Heart right ventricle (tissue), 16 donors: ENCODE measurements at regions not wholly inside any gene's neighbourhood (a gene's known extent, or its start where the extent isn't known, plus 50 kb on each side); places are given as distances from the start of the nearest gene placed in this dataset.

ENCODE experiments used
- ATAC-seq, 8 donors: fragments of 200-7000 bp; cut with Tn5 transposase; one replicate each; pipeline ENCODE4 v1.9.1; 2020; ENCODE audit warnings: mild to moderate bottlenecking in 8 of 8, moderate library complexity in 8 of 8, moderate number of reproducible peaks in 1 of 8
- DNase-seq, 2 donors: peaks; one replicate each; pipeline ENCODE4 v3.0.0-alpha.2; 2020
- H3K27ac ChIP-seq, 10 donors: fragments of 200-600 bp; sonication (generic) in 2 of 10; one replicate each; pipeline versions ENCODE4 v1.5.0 to v1.8.0; 2020 to 2022; ENCODE audit warnings: mild to moderate bottlenecking in 3 of 10
- H3K27me3 ChIP-seq, 7 donors: fragments of 200-600 bp; one replicate each; pipeline ENCODE4 v1.8.0; 2021 to 2022; ENCODE audit warnings: mild to moderate bottlenecking in 2 of 7
- H3K36me3 ChIP-seq, 9 donors: fragments of 200-600 bp; sonication (generic) in 1 of 9; one replicate each; pipeline versions ENCODE4 v1.5.0 to v1.8.0; 2020 to 2022; ENCODE audit warnings: mild to moderate bottlenecking in 2 of 9
- H3K4me1 ChIP-seq, 9 donors: fragments of 200-600 bp; sonication (generic) in 1 of 9; one replicate each; pipeline versions ENCODE4 v1.5.0 to v1.8.0; 2020 to 2022; ENCODE audit warnings: mild to moderate bottlenecking in 4 of 9
- H3K4me3 ChIP-seq, 10 donors: fragments of 200-600 bp; sonication (generic) in 2 of 10; one replicate each; pipeline versions ENCODE4 v1.5.0 to v1.8.0; 2020 to 2022; ENCODE audit warnings: mild to moderate bottlenecking in 7 of 10, moderate library complexity in 2 of 10
- H3K9me3 ChIP-seq, 11 donors: fragments of 200-600 bp in 10 of 11; sonication (generic) in 2 of 11; one replicate each; pipeline versions ENCODE4 v1.5.0 to v1.8.0; 2013 to 2022; ENCODE audit warnings: mild to moderate bottlenecking in 2 of 11, control low read depth in 1 of 11, moderate library complexity in 1 of 11
- CTCF ChIP-seq, 9 donors: fragments of 200-600 bp; sonication (generic) in 2 of 9; IDR thresholded peaks; one replicate each; pipeline versions ENCODE4 v1.5.0 to v1.8.0; 2021 to 2022; ENCODE audit warnings: antibody characterized with exemption in 9 of 9, mild to moderate bottlenecking in 5 of 9, moderate library complexity in 1 of 9
- WGBS, 2 donors: extraction: QIAGEN DNeasy Blood & Tissue Kit; methylation state at CpG; one replicate each; pipeline ENCODE4 v1.1.7; 2013; ENCODE audit warnings: inconsistent platforms in 1 of 2; 5-methylcytosine and 5-hydroxymethylcytosine counted together
- intact Hi-C, 10 donors: fragments of 100-400 bp; cut with DNase I; formaldehyde crosslinking; loops; one replicate each; pipeline versions ENCODE4 v1.11.1 to v1.14.2; 2022
- donor health status: Arrhythmogenic right ventricular cardiomyopathy.
- donor health status: ischemic (EF 13 %, LVEDD 7.1; RV severe dilation, severe dysfunction).
- donor health status: healthy with polysubstance abuse.
- donor health status: DM: no; HTN: yes; CAD: no.
- donor health status: DM: no; HTN: no; CAD: no.
- donor health status: ischemic (EF 25% LVEDD 6.9; RV normal size, moderate dysfunction).
- donor health status: ischemic (EF 25% LVEDD 5.7; RV mildly dilated, moderate dysfunction).
- donor health status: healthy.
- donor health status: DM: yes; HTN: yes; CAD: no.
- donor health status: Ischemic cardiomyopathy.
- donor health status: ischemic (EF 35%, LVEDD 5.7; RV mildly dilated, moderate dysfunction).
- donor health status: nonischemic (EF 11% LVEDD 7.7; RV severe dilation, severe dysfunction).
- donor health status: DM: yes; HTN: yes; CAD: no.
- donor health status: PGD.
- donor health status: ischemic (EF 29% LVEDD 5.4; RV normal size, mild dysfunction).
- donor health status: nonischemic (EF 23%, LVEDD 6.1; RV moderate dilation, normal function).

GRCh38 chr3:18127174-18127858, 297.8 kb downstream of the SATB1 start:
- ATAC-seq (no peak), DNase-seq (no peak)
- Histone ChIP-seq H3K4me1 (no peaks in the 10 kb centered on the region), H3K36me3 (no peaks in the 10 kb centered on the region), H3K27ac (no peak overlapping the region), H3K4me3 (no peak overlapping the region), H3K9me3 (no peaks in the 10 kb centered on the region), H3K27me3 (no peaks in the 10 kb centered on the region)
- WGBS, 2 donors = 71 to 76% methylated on average over 3 of the region's 3 CpGs
- intact Hi-C loops = no loop called here
- no peak for TF ChIP-seq CTCF (IDR thresholded peaks at IDR 0.05)

GRCh38 chr3:18126772-18127171, 298.4 kb downstream of the SATB1 start:
- intact Hi-C loops = no loop called here
- Histone ChIP-seq H3K4me1 (no peaks in the 10 kb centered on the region), H3K9me3 (no peaks in the 10 kb centered on the region), H3K27ac (no peak overlapping the region), H3K27me3 (no peaks in the 10 kb centered on the region), H3K4me3 (no peak overlapping the region), H3K36me3 (no peaks in the 10 kb centered on the region)
- TF ChIP-seq CTCF (IDR thresholded peaks at IDR 0.05) = no peak
- no peak for ATAC-seq
- 86 to 88% methylated on average over 5 of the region's 5 CpGs for WGBS, 2 donors
- DNase-seq = no peak

- H3K27ac ChIP-seq = no peak overlapping the region
- H3K9me3 ChIP-seq = no peaks in the 10 kb centered on the region
- DNase-seq = no peak
- no peaks in the 10 kb centered on the region for H3K4me1 ChIP-seq
- intact Hi-C loops = no loop called here
- no peak for ATAC-seq
- no peak for TF ChIP-seq CTCF (IDR thresholded peaks at IDR 0.05)
- no peaks in the 10 kb centered on the region for H3K27me3 ChIP-seq
- 85 to 86% methylated on average over 5 of the region's 5 CpGs for WGBS, 2 donors
- no peak overlapping the region for H3K4me3 ChIP-seq
- H3K36me3 ChIP-seq = no peaks in the 10 kb centered on the region
Observed at GRCh38 chr3:18124501-18124900, 300.6 kb downstream of the SATB1 start.

DNA sequence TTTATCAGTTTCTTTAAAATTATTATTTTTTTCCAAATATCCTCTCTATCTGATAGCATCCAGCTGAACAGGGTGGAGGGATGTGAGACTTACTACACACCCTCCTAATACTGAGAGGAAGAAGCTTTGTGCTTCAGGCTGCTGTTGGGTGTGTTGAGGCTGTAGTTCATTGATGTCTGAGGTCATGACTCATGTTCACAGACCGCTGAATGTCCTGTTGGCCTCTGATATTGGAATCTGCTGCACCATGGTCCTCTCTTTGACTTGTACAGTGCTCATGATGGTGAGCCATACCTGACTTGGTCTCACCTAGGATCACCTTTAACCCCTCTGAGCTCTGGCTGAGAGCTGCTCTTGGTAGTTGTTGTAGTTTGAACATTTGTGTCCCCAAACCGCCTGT, 302.9 kb downstream of the SATB1 start:
- WGBS, 2 donors = 84 to 90% methylated on average over 2 of the region's 2 CpGs
- DNase-seq = no peak
- Histone ChIP-seq H3K4me1 (no peaks in the 10 kb centered on the region), H3K4me3 (no peak overlapping the region), H3K36me3 (no peaks in the 10 kb centered on the region), H3K27me3 (no peaks in the 10 kb centered on the region), H3K9me3 (no peaks in the 10 kb centered on the region), H3K27ac (no peak overlapping the region)
- TF ChIP-seq CTCF (IDR thresholded peaks at IDR 0.05) = no peak
- ATAC-seq = no peak
- intact Hi-C loops = no loop called here
